HuH-7 (cell line): ENCODE measurements at regions not wholly inside any gene's neighbourhood (a gene's known extent, or its start where the extent isn't known, plus 50 kb on each side); places are given as distances from the start of the nearest gene placed in this dataset.
"Not testable (repeated sequence)": the region's sequence is repeated elsewhere in the genome, so short reads cannot be mapped to it uniquely, and the experiment has no call there.

Source experiments
- DNase-seq: peaks from one replicate; pipeline ENCODE4 v3.0.0; 2011; ENCODE audit warnings: low spot score

DNA sequence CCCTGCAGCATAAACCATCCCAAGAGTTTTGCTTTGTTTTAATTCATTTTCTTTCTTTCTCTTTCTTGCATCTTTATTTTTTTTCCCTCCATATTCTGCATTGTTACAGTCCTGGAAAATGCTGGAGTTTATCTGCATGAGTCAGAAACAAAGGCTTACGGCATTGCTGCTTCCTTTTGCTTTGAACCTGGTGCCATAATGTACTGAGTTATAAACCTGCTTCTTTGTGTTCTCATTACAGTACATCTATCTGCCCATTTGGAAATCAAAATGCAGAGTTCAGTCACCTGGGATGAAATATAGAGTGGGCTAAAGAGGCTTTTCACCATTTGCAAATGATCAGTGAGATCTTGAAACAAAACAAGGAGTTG, 1009.2 kb upstream of the FANCL start:
- DNase-seq, result no peak

DNA sequence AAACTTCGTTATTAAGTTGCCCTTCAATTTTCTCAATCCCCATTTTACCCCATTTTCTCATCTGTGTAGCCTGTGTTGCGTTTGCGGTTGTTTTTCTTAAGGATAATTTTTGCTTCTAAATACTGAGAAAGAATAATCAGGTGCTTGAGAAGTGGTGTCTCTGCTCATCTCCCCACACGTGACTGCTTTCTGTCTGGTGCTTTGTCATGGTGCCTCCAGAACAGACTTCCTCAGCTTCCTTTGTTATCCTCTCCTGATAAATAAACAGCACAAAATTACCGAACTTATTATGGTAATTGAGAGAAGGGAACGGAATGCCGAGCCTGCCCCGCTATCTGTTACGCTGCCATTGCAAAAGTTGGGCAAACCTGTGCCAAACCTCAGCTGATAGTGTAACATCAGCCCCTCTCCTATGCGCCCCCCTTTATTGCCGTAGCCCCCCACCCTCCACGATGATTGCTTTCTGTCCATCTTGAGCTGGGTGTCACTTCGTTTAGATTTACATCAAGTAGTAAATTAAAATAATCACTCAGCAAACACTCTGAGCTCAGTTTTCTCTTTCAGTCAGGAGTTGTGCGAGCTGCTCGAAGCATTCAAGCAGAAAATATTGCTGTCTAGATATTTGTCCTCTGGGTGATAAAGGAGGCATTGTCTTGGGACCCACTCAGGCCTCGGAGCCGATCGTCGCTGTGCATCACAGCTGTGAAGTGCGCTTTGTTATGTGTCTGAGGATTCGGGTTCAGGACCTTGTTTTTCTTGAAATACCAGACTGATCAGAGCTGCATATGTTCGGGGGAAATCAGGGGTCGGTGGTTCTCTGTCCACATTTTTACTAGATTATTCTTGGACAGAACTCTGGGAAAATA, 1008.5 kb upstream of the FANCL start:
- no peak for DNase-seq

DNA sequence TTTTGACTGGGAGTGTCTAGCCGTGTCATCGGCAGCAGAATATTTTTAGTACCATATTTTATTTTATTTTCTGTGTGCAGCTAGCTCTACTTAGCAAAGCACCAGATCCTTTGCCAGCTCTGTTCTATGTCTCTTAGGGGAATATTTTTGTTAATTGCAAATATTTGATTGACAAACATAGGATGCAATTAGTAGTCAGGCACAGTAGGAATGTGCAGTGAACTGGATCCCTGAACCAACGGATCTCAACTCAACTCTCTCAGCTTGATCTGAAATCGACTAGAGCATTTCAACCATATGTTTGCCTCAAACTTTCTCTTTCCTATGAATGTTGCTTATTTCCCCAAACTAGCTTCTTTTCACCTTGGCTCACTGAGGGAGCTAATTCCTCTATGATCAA, 998.0 kb upstream of the FANCL start:
- DNase-seq, result no peak

DNA sequence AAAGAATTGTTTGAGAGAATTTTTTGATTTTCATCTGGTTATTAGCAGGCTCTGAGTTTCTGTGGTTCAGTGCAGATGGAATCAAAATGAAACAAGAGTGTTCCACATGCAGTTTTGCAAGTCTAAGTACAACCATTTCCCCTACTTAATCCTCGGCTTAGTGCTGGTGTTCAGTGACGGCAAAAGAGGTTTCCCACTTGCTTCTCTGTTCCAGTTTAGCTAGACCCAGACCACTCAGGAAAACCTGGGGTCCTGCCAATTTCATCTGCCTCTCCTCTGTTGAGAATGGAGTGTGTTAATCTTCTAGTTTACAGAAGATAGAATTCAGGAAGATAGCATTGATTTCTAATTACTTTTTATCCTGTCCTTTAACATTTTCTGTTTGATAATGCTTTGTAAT, 996.2 kb upstream of the FANCL start:
- DNase-seq, result no peak

DNA sequence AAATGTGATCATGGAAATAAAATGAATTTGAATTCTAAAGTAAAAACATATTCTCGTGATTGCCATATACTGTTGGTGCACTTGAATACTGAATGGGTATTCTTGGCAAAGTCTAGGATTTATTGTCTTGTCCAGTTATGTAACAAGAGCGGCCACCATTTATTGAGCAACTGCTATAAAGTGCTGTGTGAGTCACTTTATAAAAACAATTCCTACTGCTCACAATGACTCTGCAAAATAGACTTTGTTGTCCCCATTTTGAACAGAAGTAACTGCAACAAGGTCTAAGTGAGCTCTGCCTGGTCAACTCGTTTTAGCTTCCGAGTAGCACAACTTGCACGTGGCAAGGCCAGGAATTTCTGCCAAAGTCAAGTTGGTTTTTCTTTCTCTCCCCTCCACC, 995.6 kb upstream of the FANCL start:
- DNase-seq, result no peak

DNA sequence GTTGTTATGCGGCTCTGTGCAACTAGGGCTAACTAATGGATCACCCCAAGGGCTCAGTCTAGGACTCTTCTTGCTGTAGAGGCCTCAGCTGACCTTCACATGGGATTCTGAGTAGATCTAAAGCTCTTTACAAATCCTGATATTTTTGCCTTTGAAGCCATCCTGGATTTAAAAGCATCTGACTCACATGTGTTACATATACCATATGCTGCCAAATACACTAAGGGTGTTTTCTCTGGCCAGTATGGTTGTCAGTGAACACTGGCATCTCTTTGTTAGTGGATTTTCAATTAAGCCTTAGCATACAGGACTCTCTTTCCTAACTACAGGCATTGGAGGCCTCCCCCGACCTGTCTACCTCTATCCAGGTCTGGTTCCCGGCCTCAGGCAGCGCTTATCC, 992.8 kb upstream of the FANCL start:
- DNase-seq, result no peak

DNA sequence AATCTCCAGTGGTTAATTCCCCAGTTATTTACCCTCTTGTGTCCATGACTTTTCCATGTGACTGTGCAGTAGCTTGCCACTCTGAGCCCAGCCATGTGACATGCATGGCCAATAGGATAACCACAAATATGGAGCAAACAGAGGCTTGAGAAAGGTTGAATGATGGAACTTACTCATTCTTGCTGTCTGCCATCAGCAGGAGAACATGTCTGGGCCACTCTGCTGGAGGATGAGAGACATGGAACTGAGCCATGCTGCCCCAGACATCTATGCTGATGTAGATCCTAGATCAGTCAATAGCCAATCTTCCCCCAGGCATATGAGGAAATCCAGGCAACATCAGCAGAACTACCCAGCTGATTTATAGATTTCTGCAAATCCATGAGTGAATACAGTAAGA, 992.3 kb upstream of the FANCL start:
- DNase-seq, result no peak

DNA sequence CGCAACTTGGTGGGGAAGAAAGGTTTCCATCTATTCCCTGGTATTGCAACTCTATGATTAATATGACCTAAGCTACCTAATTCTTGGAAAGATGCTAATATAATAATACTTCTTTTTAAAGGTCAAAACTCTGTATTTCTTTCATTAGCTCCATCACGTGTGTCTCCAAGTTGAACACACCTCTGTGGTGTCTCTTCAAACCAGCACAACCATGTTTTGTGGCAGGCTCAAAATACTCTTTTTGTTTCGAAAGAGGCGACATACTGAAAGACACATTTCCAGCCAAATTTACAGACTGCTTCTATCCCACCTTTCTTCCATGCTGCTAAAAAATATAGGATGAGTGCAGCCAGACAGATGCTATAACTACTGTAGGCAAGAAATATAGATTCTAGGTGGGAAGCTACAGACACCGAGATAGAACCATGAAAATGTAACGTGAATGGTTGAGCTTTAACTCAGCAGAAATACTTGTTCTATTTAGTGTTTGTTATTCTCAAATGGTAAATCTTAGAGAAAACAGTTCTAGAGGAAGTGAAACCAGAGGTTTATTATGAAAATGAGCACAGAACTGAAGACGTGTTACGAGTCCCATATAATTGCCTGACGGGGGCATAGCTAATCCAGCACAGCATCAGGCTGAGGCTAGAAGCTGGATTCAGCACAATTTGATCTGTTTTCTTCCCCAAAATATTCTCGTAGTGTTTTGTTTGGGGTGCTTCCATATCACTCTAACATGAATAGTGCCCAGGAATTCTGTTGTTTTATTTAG, 991.5 kb upstream of the FANCL start:
- DNase-seq, result no peak

DNA sequence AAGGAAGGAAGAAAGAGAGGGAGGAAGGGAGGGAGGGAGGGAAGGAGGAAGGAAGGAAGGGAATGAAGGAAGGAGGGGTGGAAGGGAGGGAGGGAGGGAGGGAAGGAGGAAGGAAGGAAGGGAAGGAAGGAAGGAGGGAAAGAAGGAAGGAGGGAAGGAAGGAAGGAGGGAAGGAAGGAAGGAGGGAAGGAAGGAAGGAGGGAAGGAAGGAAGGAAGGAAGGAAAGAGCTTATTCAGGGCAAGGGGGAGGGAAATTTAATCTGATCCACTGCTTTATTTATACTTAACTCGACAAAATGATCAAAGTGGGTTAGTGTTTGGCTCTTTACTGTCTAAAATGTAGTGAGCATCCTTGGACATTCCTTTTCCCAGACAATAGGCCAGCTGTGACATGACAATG, 985.2 kb upstream of the FANCL start:
- not testable (repeated sequence) for DNase-seq

DNA sequence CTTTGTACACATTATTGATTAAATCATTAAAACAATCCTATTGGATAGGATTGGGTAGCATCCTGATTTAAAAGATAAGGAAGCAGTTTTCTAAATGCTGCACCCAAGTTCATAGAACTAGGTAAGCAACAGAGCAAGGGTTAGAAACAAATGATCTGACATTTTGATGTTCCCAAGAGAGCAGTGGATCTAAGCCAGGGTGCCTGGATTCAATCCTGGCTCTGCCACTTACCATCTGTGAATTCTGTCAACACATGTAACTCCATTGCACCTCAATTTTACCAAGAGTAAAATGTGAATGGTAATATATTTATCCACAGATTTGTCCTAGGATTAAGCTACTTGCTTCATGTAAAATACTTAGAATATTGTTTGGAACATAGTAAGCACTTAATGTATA, 982.6 kb upstream of the FANCL start:
- no peak for DNase-seq

DNA sequence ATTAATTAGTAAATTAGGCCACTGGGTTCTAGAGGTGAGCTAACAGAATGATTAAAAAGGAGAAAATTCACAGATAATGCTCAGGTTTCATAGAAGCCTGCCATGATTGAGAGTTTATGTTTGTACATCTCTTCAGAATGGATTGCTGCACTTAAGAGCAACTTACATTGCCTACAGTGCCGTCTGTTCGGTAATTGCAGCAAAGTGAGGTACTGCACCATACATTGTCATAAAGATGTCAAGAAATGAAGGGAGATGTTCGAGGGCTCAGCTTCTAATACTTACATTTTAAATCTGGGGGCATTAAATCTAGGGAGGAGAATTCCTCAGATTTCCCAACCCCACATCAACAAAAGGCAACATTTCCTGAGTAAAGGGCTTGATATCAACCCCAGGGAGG, 976.2 kb upstream of the FANCL start:
- DNase-seq, result no peak

DNA sequence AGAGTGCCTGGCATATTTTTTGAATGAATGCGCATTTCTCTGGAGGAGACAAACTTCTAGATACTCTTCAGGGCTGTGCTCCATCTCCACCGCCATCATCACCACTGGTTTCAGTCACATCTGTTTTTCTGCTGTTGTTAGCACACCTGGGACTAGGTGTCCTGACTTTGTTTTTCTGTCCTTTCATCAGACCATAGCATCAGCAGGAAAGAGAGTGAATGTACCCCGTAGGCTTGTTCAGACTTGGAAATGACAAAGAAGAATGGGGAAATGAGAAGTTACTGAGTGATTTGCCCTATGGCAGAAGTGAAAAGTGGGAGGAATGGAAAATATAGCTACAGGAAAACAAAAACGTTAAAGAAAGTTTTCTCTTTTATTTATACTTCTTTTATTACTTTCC, 965.2 kb upstream of the FANCL start:
- no peak for DNase-seq

DNA sequence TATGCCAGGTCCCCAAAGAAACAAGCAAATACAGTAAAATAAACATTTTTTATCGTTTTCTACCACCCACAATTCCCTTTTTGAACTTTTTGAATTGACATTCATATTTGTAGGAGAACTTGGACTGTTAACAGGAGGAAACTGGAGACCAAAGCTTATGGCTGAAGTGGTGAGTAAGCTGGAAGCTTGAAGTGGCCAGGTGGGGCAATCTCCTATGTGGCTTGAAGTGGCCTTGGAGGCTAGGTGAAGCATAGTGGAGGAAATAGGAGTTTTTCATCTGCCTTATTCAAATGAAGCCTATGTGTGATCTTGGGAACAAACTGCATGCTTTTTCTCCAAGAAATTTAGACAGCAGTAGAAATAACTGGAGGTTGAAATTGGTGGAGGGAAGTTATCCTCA, 962.9 kb upstream of the FANCL start:
- no peak for DNase-seq

DNA sequence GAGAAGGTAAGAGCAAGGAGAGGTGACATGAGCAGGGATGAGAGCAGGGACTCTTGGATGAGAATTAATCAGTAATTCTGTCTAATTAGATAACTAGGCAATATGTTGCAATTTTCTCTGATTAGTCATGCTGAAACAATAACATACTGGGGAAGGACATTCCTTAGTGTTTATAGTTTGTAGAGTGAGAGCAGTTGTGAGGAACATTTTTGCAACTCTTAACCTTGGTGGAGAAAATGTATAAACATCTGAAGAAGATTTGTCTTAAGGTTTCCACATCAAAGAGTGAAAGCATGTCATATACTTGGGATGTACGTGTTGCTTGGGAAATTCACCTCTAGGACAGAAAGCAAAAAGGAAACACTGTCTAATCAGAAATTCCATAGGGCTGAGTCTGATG, 955.4 kb upstream of the FANCL start:
- no peak for DNase-seq

DNA sequence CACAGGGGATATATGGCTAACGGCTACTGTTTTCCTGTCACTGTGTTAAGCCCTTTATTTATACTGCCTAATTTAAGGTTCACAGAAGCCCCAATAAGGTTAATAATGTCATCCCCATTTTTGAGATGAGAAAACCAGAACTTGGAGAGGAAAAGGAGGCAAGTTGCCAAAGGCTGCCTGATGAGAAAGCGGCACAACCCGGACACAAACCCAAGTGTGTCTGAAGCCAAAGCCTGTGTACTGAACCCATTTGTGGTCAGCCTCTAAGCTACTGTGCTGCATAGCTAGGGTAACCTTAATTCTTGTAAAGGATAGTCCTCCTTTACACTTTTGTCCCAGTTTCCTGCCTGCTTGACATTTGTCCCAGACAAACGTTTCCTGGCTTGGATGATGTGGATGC, 954.7 kb upstream of the FANCL start:
- no peak for DNase-seq

DNA sequence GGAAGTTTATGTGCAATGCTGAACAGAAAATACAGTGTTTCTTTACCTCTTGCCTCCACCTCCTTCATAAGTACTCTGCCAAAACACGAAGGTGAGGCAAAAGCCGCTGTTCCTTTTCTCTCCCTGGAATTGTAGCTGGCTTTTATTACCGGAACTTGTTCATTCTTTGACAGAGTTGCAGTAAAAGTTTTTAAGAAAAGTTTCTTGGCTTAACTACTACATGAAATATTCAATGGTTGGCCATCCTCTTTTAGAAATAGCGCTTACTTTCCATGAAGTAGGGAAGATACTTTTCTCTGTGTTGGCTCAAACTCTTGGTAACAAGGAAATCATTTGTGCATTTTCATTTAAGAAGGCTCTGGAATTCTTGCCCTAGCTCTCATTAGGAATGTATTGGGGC, 950.7 kb upstream of the FANCL start:
- no peak for DNase-seq

DNA sequence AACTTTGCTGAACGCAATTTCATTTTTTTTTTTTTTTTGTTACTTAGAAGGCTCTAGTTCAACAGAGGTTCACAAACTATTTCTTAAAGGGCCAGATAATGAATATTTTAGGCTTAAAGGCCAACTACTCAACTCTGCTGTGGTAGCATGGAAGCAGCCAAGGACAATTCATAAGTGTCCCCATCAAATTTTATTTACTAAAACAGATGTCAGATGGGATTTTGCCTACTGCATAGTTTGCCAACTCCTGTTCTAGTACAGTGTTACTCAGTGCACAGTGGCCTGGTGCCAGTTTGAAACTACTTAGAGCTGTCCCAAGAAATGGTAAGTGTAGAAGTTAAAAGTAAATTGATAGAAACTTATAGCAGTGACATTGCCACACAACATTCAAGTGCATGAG, 949.4 kb upstream of the FANCL start:
- no peak for DNase-seq

DNA sequence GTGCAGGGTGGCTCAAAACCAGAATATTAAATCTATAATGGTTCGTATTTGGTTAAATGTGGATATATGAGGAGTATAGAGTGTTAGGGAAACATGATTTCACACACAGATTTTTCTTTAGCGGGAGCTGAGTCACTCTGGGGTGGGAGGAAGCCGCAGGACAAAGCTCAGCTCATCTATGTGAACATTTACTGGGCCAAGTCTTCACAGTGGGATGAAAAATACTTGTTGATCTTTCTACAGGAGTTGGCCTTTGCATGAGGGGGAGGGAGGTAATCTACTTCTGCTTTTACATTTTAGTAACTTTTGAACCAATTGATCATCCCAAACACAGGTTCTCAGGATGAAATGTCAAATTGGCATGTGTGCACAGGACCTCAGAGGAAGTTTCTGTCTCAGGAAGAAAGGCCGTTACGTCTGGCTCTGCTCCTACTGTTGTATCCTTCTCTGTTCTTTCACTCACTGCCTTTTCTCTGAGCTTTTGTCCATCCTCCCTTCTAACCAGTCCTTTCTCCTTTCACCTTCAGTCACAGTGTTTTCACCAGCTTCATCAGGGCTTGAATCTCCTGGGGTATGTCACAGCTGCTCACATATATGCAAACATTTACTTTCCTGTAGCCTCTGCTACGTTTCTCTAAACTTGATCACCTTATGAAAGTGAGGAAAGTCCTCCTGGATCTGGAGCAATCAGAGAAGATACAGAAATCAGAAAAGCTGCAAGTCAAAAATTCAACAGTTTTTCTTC, 943.3 kb upstream of the FANCL start:
- no peak for DNase-seq

DNA sequence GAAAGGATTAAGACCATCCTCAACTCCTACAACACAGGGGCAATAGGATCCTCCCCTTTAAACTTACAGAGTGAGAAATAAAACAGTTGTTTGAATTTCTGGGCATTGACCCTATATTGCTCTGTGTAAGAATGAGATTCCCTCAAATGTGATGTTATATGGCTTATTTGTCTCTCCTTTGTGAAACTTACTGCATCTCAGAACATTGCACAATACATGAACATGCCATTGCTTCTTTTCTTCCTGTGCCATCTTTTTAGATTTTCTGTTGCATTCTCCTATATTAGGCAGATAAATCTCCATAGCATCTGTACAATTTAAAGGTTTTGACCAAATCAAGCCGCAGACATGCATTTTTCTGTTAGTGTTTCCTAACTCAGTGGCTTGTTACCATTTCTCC, 941.9 kb upstream of the FANCL start:
- DNase-seq, result no peak

DNA sequence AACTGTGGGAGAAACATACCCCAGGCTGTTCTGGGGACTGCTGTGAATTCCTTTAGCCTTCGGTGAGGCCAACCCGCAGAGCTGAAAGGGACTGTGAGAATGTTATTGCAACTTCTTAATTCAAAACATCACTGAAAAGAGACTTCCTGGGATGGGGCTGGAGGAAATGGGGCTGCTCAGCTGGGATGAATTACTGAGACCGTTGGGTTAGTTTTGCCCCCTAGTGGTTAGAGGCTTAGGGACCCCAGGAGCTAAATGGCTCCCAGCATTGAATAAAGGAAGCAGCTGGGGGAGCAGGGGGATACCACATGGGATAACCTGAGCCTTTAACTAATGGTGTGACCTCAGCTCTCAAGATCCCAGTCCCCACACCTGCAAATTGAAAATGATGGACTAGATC, 941.1 kb upstream of the FANCL start:
- DNase-seq, result peak; percentile 45

DNA sequence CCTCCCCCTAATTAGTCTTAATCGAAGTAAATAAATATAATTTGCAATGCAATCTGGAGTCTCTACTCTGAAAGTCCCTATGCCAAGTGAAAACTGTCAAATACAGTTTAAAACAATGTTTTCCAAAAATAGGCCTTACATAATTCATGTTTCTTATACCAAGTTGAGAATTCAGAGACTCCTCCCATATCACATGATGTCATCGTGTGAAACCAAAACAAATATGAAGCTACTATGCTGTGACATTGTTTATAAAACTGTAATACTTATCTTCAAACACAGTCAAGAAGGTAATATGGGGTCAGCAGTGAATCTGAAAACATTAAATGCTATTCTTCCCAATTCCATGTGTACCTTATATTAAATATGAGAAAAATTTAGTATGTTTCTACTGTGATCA, 940.2 kb upstream of the FANCL start:
- DNase-seq, result no peak

DNA sequence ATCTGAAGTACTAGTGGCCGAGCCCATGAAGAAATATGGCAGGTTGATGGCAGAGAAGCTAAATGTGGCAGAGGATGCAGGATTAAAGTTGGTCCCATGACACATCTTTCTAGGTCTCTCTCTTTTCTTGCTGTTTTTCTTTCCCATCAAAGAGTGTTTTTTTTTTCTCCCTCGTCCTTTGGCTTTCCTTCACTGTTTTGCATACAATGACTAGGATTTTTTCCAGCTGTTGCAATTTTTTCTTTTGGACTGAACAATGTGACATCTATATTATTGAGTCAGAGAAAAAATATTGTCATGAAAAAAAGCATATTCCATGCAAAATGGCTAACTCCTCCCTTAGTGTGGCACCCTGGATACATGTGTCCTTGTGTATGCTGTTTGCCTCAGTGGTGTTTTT, 939.5 kb upstream of the FANCL start:
- no peak for DNase-seq

DNA sequence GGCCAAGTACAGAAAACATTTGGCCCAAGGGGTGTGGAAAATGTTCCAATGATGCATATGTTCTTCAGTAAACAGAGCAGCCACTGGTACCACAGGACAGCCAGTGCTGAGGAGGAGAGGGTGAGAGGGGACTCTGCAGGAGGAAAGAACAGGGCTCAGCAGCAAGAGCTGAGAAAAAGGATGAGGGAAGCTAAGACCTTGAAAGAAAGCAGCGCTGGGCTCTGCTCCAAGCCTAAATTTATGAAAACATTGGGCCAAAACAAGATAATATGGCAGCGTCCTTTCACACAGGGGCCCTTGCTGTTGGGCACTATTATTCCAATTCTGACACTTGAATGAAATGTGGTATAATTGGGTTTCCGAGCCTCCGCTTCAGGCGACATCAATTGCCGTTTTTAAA, 939.0 kb upstream of the FANCL start:
- DNase-seq, result no peak
